ENCODE measurements at regions not wholly inside any gene's neighbourhood (a gene's known extent, or its start where the extent isn't known, plus 50 kb on each side); places are given as distances from the start of the nearest gene placed in this dataset.
"Not testable (repeated sequence)": the region's sequence is repeated elsewhere in the genome, so short reads cannot be mapped to it uniquely, and the experiment has no call there.

DNA sequence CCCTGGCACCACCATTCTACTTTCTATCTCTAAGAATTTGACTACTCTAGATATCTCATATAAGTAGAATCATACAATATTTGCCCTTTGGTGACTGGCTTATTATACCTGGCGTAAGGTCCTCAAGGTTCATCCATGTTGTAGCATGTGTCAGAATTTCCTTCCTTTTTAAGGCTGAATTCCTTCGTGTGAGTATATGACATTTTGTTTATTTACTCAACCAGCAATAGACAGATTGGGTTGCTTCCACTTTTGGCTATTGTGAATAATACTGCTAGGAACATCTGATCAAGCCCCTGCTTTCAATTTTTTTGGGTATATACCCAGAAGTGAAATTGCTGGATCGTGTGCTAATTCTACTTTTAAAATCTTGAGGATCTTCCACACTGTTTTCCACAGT lies 232.8 kb upstream of the MCHR2 start:
- ChIA-PET CTCF (no interaction called here), POLR2A (no interaction called here)
- H3K27ac Mint-ChIP-seq (ENCODE audit: low read depth, unreplicated experiment) = no peak overlapping the region
- no peaks in the 10 kb centered on the region for H3K9me3 Mint-ChIP-seq (ENCODE audit: unreplicated experiment)
- H3K36me3 Mint-ChIP-seq (ENCODE audit: insufficient read depth, unreplicated experiment) = no peaks in the 10 kb centered on the region
- intact Hi-C loops (cut with micrococcal nuclease) = no loop called here
- H3K4me3 Mint-ChIP-seq (ENCODE audit: unreplicated experiment) = no peak overlapping the region
- no peak for DNase-seq (ENCODE audit: unreplicated experiment)
- H3K4me1 Mint-ChIP-seq (ENCODE audit: insufficient read depth, unreplicated experiment) = peaks cover 7% of the 10 kb centered on the region
- no TSS peak for BruUV-seq (replicated peaks)
- TF ChIP-seq, protein P1, sequence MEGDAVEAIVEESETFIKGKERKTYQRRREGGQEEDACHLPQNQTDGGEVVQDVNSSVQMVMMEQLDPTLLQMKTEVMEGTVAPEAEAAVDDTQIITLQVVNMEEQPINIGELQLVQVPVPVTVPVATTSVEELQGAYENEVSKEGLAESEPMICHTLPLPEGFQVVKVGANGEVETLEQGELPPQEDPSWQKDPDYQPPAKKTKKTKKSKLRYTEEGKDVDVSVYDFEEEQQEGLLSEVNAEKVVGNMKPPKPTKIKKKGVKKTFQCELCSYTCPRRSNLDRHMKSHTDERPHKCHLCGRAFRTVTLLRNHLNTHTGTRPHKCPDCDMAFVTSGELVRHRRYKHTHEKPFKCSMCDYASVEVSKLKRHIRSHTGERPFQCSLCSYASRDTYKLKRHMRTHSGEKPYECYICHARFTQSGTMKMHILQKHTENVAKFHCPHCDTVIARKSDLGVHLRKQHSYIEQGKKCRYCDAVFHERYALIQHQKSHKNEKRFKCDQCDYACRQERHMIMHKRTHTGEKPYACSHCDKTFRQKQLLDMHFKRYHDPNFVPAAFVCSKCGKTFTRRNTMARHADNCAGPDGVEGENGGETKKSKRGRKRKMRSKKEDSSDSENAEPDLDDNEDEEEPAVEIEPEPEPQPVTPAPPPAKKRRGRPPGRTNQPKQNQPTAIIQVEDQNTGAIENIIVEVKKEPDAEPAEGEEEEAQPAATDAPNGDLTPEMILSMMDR (IDR thresholded peaks at IDR 0.05; ENCODE audit: unreplicated experiment) = no peak
- H3K27me3 Mint-ChIP-seq (ENCODE audit: insufficient read depth, unreplicated experiment) = no peaks in the 10 kb centered on the region

DNA sequence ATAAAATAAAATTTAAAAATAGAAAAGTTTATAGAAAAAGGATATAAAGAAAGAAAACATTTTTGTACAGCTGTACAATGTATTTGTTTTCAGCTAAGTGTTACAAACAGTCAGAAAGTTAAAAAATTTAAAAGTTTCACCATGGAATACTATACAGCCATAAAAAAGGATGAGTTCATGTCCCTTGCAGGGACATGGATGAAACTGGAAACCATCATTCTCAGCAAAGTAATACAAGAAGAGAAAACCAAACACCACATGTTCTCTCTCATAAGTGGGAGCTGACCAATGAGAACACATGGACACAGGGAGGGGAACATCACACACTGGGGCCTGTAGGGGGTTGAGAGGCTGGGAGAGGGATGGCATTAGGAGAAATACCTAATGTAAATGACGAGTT lies 229.9 kb upstream of the MCHR2 start:
- peak overlapping the region; percentile 31 for H3K27ac Mint-ChIP-seq (ENCODE audit: low read depth, unreplicated experiment)
- H3K27me3 Mint-ChIP-seq (ENCODE audit: insufficient read depth, unreplicated experiment); POLR2A ChIA-PET; H3K9me3 Mint-ChIP-seq (ENCODE audit: unreplicated experiment); intact Hi-C loops (cut with micrococcal nuclease); H3K4me3 Mint-ChIP-seq (ENCODE audit: unreplicated experiment); BruUV-seq (replicated peaks); H3K36me3 Mint-ChIP-seq (ENCODE audit: insufficient read depth, unreplicated experiment); CTCF ChIA-PET; H3K4me1 Mint-ChIP-seq (ENCODE audit: insufficient read depth, unreplicated experiment); DNase-seq (ENCODE audit: unreplicated experiment): not testable (repeated sequence)

DNA sequence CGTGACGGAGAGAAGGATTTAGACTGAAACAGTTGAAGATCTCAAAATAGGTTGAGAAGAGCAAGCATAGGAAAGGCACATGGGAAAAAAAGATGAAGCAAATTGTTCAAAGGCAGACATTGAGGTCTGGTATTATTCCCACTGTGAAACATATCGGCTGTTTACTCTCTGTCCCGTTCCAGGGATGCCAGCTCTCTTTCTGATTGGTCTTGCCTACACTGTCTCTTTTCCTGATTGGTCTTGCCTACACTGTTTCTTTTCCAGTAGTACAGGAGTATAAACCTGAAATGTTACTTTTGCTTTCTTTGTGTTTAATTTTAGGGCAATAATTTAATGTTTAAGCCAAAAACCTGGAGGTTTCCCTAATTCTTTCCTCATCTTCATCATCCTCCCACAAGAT lies 226.5 kb upstream of the MCHR2 start:
- TF ChIP-seq, protein P1 (IDR thresholded peaks at IDR 0.05; ENCODE audit: unreplicated experiment) = no peak
- ChIA-PET CTCF (no interaction called here), POLR2A (no interaction called here)
- Mint-ChIP-seq H3K36me3 (ENCODE audit: insufficient read depth, unreplicated experiment) (no peaks in the 10 kb centered on the region), H3K27ac (ENCODE audit: low read depth, unreplicated experiment) (no peak overlapping the region), H3K9me3 (ENCODE audit: unreplicated experiment) (no peaks in the 10 kb centered on the region), H3K4me3 (ENCODE audit: unreplicated experiment) (no peak overlapping the region), H3K27me3 (ENCODE audit: insufficient read depth, unreplicated experiment) (no peaks in the 10 kb centered on the region), H3K4me1 (ENCODE audit: insufficient read depth, unreplicated experiment) (no peaks in the 10 kb centered on the region)
- BruUV-seq (replicated peaks) = no TSS peak
- intact Hi-C loops (cut with micrococcal nuclease) = no loop called here
- no peak for DNase-seq (ENCODE audit: unreplicated experiment)

DNA sequence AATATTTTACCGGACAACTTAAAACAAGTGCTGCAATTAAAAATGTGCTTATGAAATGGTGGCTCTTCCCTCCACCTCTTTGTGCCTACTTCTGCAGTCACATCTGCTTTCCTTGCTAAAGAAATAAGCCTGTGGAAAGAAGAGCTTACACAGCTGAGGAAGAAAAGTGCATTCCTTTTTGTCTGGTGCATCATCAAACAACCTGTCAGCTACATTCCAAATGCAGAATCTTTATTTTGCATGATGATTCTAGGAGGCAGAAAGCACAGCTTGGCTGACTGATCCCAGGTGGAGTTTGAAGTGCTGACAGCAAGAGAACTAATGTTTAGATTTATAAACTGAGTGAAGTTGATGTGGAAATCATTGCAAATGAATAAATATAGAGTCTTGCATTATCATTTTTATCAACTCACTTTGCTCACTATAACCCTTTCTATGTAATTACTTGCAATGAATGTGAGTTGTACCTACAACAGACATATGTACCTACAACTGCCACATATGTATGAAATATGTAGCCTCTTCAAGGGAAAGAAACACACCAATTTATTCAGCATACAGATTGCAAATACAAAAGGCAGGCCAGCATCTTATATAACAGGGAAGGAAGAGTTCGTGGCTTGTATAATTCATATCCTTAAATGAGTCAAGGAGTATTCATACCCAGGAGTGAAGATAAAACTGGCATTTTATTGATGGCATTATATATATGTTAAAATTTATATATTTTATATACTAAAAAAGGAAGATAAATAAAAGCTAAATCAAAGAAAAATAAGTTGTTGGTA lies 223.4 kb upstream of the MCHR2 start:
- POLR2A ChIA-PET = interaction anchor here (1.4 kb wide), 1 partner anchor 11 kb away, joined by 4 read pairs; no protein-coding TSS in a partner anchor

More for the DNA sequence above, 223.4 kb upstream of the MCHR2 start:
- Mint-ChIP-seq H3K9me3 (ENCODE audit: unreplicated experiment) (no peaks in the 10 kb centered on the region), H3K4me1 (ENCODE audit: insufficient read depth, unreplicated experiment) (no peaks in the 10 kb centered on the region), H3K36me3 (ENCODE audit: insufficient read depth, unreplicated experiment) (no peaks in the 10 kb centered on the region), H3K4me3 (ENCODE audit: unreplicated experiment) (no peak overlapping the region), H3K27me3 (ENCODE audit: insufficient read depth, unreplicated experiment) (no peaks in the 10 kb centered on the region), H3K27ac (ENCODE audit: low read depth, unreplicated experiment) (no peak overlapping the region)
- TF ChIP-seq, protein P1 (IDR thresholded peaks at IDR 0.05; ENCODE audit: unreplicated experiment) = no peak
- DNase-seq (ENCODE audit: unreplicated experiment) = no peak
- CTCF ChIA-PET = interaction anchor here (0.6 to 0.8 kb wide), 2 partner anchors 110 to 297 kb away, joined by 3 read pairs; no protein-coding TSS in a partner anchor
- intact Hi-C loops (cut with micrococcal nuclease) = no loop called here
- no TSS peak for BruUV-seq (replicated peaks)

All from MCF 10A (cell line).